ENCODE measurements at regions not wholly inside any gene's neighbourhood (a gene's known extent, or its start where the extent isn't known, plus 50 kb on each side); places are given as distances from the start of the nearest gene placed in this dataset.
"Not testable (repeated sequence)": the region's sequence is repeated elsewhere in the genome, so short reads cannot be mapped to it uniquely, and the experiment has no call there.

DNA sequence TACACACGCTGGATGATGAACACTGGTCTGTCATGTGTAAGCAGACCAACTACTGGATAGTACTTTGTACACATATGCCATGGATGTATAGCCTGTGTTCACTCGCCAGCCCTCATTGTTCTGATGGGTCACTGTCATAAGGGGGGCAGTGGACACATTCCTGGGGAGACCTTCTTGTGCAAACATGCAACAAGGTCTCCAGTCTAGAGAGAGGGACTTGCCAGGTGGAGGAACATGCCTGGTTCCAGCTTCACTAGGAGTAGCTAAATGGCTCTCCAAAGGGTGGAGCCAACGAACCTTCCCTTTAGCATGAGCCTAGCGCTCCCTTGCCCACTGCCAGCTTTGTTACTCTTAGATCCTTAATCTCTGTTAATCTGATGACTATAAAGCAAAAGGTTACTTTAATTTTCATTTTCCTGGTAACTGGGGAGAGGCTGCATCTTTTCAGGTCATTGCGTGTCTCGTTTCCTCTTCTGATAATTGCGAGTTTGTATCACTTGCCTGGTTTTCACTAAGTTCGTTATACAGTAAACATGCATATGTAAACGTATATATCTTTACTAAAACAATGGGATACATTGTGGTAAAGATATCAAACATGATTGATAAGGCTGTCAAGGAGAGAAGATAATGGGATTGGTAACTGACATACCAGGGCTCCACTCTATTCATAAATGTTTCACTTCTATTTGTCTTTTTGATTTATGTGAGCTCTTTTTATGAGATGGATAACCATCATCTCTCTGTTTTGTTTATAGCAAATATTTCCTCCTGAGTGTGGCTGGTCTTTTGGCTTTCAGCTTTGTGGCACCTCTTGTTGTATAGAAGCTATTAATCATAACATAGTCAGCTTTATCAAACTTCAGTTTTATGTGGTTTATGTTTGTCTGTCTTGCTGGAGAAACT is 235.2 kb upstream of the SGCG start:
- no peak for DNase-seq
- no peak overlapping the region for H3K4me3 ChIP-seq (ENCODE audit: control insufficient read depth in 1 of 7, extremely low read depth in 1 of 7, insufficient read depth in 4 of 7, low read depth in 2 of 7, low read length in 6 of 7)
- H3K27ac ChIP-seq (ENCODE audit: insufficient read depth in 1 of 2, low read depth in 1 of 2, low read length in 2 of 2, poor library complexity in 1 of 2, severe bottlenecking in 2 of 2) = no peak overlapping the region
- no peaks in the 10 kb centered on the region for H3K4me1 ChIP-seq (ENCODE audit: control extremely low read depth in 1 of 4, control insufficient read depth in 4 of 4, insufficient read depth in 4 of 4, low read length in 3 of 4)
- ChIA-PET CTCF (no interaction called here), POLR2A (no interaction called here)
- 93% methylated on average over 2 of the region's 9 CpGs for WGBS (ENCODE audit: insufficient coverage)
- no peaks in the 10 kb centered on the region for H3K9me3 ChIP-seq (ENCODE audit: control extremely low read depth in 1 of 5, control insufficient read depth in 4 of 5, insufficient read depth in 2 of 5, low read depth in 1 of 5, low read length in 4 of 5)
- no peaks in the 10 kb centered on the region for H3K27me3 ChIP-seq (replicated peaks in 2 of 5; ENCODE audit: control insufficient read depth in 4 of 5, insufficient read depth in 5 of 5, low read length in 4 of 5)
- no peaks in the 10 kb centered on the region for H3K36me3 ChIP-seq (ENCODE audit: control insufficient read depth in 4 of 4, insufficient read depth in 4 of 4, low read length in 3 of 4)

- no peaks in the 10 kb centered on the region for H3K27me3 ChIP-seq (replicated peaks in 2 of 5; ENCODE audit: control insufficient read depth in 4 of 5, insufficient read depth in 5 of 5, low read length in 4 of 5)
- H3K4me1 ChIP-seq (ENCODE audit: control extremely low read depth in 1 of 4, control insufficient read depth in 4 of 4, insufficient read depth in 4 of 4, low read length in 3 of 4) = no peaks in the 10 kb centered on the region
- no peak overlapping the region for H3K4me3 ChIP-seq (ENCODE audit: control insufficient read depth in 1 of 7, extremely low read depth in 1 of 7, insufficient read depth in 4 of 7, low read depth in 2 of 7, low read length in 6 of 7)
- DNase-seq = no peak
- POLR2A ChIA-PET = no interaction called here
- no peak overlapping the region for H3K27ac ChIP-seq (ENCODE audit: insufficient read depth in 1 of 2, low read depth in 1 of 2, low read length in 2 of 2, poor library complexity in 1 of 2, severe bottlenecking in 2 of 2)
- CTCF ChIA-PET = no interaction called here
- no peaks in the 10 kb centered on the region for H3K36me3 ChIP-seq (ENCODE audit: control insufficient read depth in 4 of 4, insufficient read depth in 4 of 4, low read length in 3 of 4)
- 99% methylated on average over 12 of the region's 13 CpGs for WGBS (ENCODE audit: insufficient coverage)
- peaks cover 0 to 5% (median 3%) of the 10 kb centered on the region in 5 experiments for H3K9me3 ChIP-seq (ENCODE audit: control extremely low read depth in 1 of 5, control insufficient read depth in 4 of 5, insufficient read depth in 2 of 5, low read depth in 1 of 5, low read length in 4 of 5)
Measured at GRCh38 chr13:22948421-22948820, 232.4 kb upstream of the SGCG start.

GRCh38 chr13:22952018-22952417 is 228.8 kb upstream of the SGCG start:
- CTCF ChIA-PET; H3K27ac ChIP-seq (ENCODE audit: insufficient read depth in 1 of 2, low read depth in 1 of 2, low read length in 2 of 2, poor library complexity in 1 of 2, severe bottlenecking in 2 of 2); DNase-seq; H3K4me3 ChIP-seq (ENCODE audit: control insufficient read depth in 1 of 7, extremely low read depth in 1 of 7, insufficient read depth in 4 of 7, low read depth in 2 of 7, low read length in 6 of 7); H3K36me3 ChIP-seq (ENCODE audit: control insufficient read depth in 4 of 4, insufficient read depth in 4 of 4, low read length in 3 of 4); H3K9me3 ChIP-seq (ENCODE audit: control extremely low read depth in 1 of 5, control insufficient read depth in 4 of 5, insufficient read depth in 2 of 5, low read depth in 1 of 5, low read length in 4 of 5); H3K4me1 ChIP-seq (ENCODE audit: control extremely low read depth in 1 of 4, control insufficient read depth in 4 of 4, insufficient read depth in 4 of 4, low read length in 3 of 4); POLR2A ChIA-PET; H3K27me3 ChIP-seq (replicated peaks in 2 of 5; ENCODE audit: control insufficient read depth in 4 of 5, insufficient read depth in 5 of 5, low read length in 4 of 5): not testable (repeated sequence)

DNA sequence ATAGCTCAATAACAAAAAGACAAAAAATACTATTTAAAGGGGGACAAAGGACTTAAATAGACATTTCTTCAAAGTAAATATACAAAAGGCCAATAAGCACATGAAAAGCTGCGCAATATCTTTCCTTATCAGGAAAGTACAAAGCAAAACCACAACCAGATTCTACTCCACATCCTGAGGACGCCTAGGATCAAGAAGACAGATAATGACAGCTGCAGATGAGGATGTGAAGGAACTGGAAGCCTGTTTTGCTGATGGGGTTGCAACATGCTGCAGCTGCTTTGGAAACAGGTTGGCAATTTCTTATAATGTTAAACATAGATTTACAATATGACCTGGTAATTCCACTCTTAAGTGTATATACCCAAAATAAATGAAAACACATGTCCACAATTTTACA is 225.6 kb upstream of the SGCG start:
- H3K36me3 ChIP-seq (ENCODE audit: control insufficient read depth in 4 of 4, insufficient read depth in 4 of 4, low read length in 3 of 4); H3K4me3 ChIP-seq (ENCODE audit: control insufficient read depth in 1 of 7, extremely low read depth in 1 of 7, insufficient read depth in 4 of 7, low read depth in 2 of 7, low read length in 6 of 7); POLR2A ChIA-PET; CTCF ChIA-PET; H3K27me3 ChIP-seq (replicated peaks in 2 of 5; ENCODE audit: control insufficient read depth in 4 of 5, insufficient read depth in 5 of 5, low read length in 4 of 5); H3K4me1 ChIP-seq (ENCODE audit: control extremely low read depth in 1 of 4, control insufficient read depth in 4 of 4, insufficient read depth in 4 of 4, low read length in 3 of 4); H3K27ac ChIP-seq (ENCODE audit: insufficient read depth in 1 of 2, low read depth in 1 of 2, low read length in 2 of 2, poor library complexity in 1 of 2, severe bottlenecking in 2 of 2); H3K9me3 ChIP-seq (ENCODE audit: control extremely low read depth in 1 of 5, control insufficient read depth in 4 of 5, insufficient read depth in 2 of 5, low read depth in 1 of 5, low read length in 4 of 5): not testable (repeated sequence)
- peak in 2 of 3 donors; percentile 15 to 41 for DNase-seq
- WGBS (ENCODE audit: insufficient coverage) = no CpG with 5 or more reads among the region's 2 CpGs

DNA sequence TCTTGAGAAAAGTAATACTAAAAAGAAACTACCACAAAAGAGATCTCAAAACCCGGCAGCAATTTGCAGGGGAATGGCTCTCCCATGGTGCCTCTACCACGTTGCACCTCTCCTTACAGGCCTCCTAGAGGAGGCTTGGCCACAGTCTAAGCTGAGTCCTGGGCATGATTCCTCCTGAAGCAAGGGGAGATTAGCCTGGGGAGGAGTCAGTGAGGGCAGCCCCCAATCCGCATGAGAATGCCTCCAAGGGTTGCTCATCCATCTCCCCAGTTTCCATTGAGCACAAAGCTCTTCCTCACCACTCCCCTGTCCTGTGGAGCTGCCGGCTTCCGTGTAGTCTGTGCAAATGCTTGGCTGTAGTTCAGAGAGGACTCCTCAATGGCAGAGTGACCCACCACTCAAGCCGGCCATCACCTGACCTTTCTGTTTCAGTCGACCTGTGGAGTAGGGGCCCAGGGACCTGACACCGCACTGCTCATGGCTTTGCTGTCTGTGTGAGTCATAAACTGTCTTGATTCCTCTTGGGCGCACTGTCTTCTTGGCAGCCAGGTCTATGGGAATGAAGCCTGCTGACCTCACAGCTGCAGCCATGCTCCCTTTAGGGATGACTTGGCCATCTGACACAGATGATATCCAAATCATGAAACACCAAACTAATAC is 224.2 kb upstream of the SGCG start:
- POLR2A ChIA-PET = not testable (repeated sequence)
- WGBS (ENCODE audit: insufficient coverage) = 100% methylated on average over 7 of the region's 9 CpGs

GRCh38 chr13:22959859-22960258 is 220.9 kb upstream of the SGCG start:
- H3K36me3 ChIP-seq (ENCODE audit: control insufficient read depth in 4 of 4, insufficient read depth in 4 of 4, low read length in 3 of 4); H3K4me1 ChIP-seq (ENCODE audit: control extremely low read depth in 1 of 4, control insufficient read depth in 4 of 4, insufficient read depth in 4 of 4, low read length in 3 of 4); H3K4me3 ChIP-seq (ENCODE audit: control insufficient read depth in 1 of 7, extremely low read depth in 1 of 7, insufficient read depth in 4 of 7, low read depth in 2 of 7, low read length in 6 of 7); H3K9me3 ChIP-seq (ENCODE audit: control extremely low read depth in 1 of 5, control insufficient read depth in 4 of 5, insufficient read depth in 2 of 5, low read depth in 1 of 5, low read length in 4 of 5); DNase-seq; H3K27me3 ChIP-seq (replicated peaks in 2 of 5; ENCODE audit: control insufficient read depth in 4 of 5, insufficient read depth in 5 of 5, low read length in 4 of 5); POLR2A ChIA-PET; CTCF ChIA-PET; H3K27ac ChIP-seq (ENCODE audit: insufficient read depth in 1 of 2, low read depth in 1 of 2, low read length in 2 of 2, poor library complexity in 1 of 2, severe bottlenecking in 2 of 2): not testable (repeated sequence)
- WGBS (ENCODE audit: insufficient coverage) = 100% methylated on average over 2 of the region's 14 CpGs

More for the DNA sequence above, 224.2 kb upstream of the SGCG start:
- H3K36me3 ChIP-seq (ENCODE audit: control insufficient read depth in 4 of 4, insufficient read depth in 4 of 4, low read length in 3 of 4); CTCF ChIA-PET; H3K4me1 ChIP-seq (ENCODE audit: control extremely low read depth in 1 of 4, control insufficient read depth in 4 of 4, insufficient read depth in 4 of 4, low read length in 3 of 4); H3K27ac ChIP-seq (ENCODE audit: insufficient read depth in 1 of 2, low read depth in 1 of 2, low read length in 2 of 2, poor library complexity in 1 of 2, severe bottlenecking in 2 of 2); H3K27me3 ChIP-seq (replicated peaks in 2 of 5; ENCODE audit: control insufficient read depth in 4 of 5, insufficient read depth in 5 of 5, low read length in 4 of 5); H3K9me3 ChIP-seq (ENCODE audit: control extremely low read depth in 1 of 5, control insufficient read depth in 4 of 5, insufficient read depth in 2 of 5, low read depth in 1 of 5, low read length in 4 of 5); H3K4me3 ChIP-seq (ENCODE audit: control insufficient read depth in 1 of 7, extremely low read depth in 1 of 7, insufficient read depth in 4 of 7, low read depth in 2 of 7, low read length in 6 of 7); DNase-seq: not testable (repeated sequence)

- DNase-seq = no peak
- Histone ChIP-seq H3K4me3 (ENCODE audit: control insufficient read depth in 1 of 7, extremely low read depth in 1 of 7, insufficient read depth in 4 of 7, low read depth in 2 of 7, low read length in 6 of 7) (no peak overlapping the region), H3K36me3 (ENCODE audit: control insufficient read depth in 4 of 4, insufficient read depth in 4 of 4, low read length in 3 of 4) (no peaks in the 10 kb centered on the region), H3K27me3 (replicated peaks in 2 of 5; ENCODE audit: control insufficient read depth in 4 of 5, insufficient read depth in 5 of 5, low read length in 4 of 5) (no peaks in the 10 kb centered on the region), H3K27ac (ENCODE audit: insufficient read depth in 1 of 2, low read depth in 1 of 2, low read length in 2 of 2, poor library complexity in 1 of 2, severe bottlenecking in 2 of 2) (no peak overlapping the region), H3K9me3 (ENCODE audit: control extremely low read depth in 1 of 5, control insufficient read depth in 4 of 5, insufficient read depth in 2 of 5, low read depth in 1 of 5, low read length in 4 of 5) (no peaks in the 10 kb centered on the region), H3K4me1 (ENCODE audit: control extremely low read depth in 1 of 4, control insufficient read depth in 4 of 4, insufficient read depth in 4 of 4, low read length in 3 of 4) (peaks cover 0 to 2% (median 0%) of the 10 kb centered on the region in 4 experiments)
- ChIA-PET POLR2A (no interaction called here), CTCF (no interaction called here)
- 94% methylated on average over 7 of the region's 8 CpGs for WGBS (ENCODE audit: insufficient coverage)
Measured at GRCh38 chr13:22960827-22961226, 220.0 kb upstream of the SGCG start.

Measured in common myeloid progenitor, CD34-positive (primary cell).